Cardiac muscle cell (in vitro differentiated cells and primary cell): ENCODE measurements at regions not wholly inside any gene's neighbourhood (a gene's known extent, or its start where the extent isn't known, plus 50 kb on each side); places are given as distances from the start of the nearest gene placed in this dataset.

ENCODE experiments used
- DNase-seq, 2 donors: peaks; one replicate each; pipeline versions ENCODE4 v3.0.0 to v3.0.0-alpha.2; 2010 to 2017; ENCODE audit warnings: low read depth in 1 of 2, low spot score in 1 of 2
- H3K27ac ChIP-seq: fragments of 200-600 bp; sonication (generic); 2 replicates; pipeline ENCODE4 v1.5.1; 2016
- H3K27me3 ChIP-seq: fragments of 200-600 bp; sonication (generic); 2 replicates; pipeline ENCODE4 v1.6.0; 2016; ENCODE audit warnings: control low read depth
- H3K36me3 ChIP-seq: fragments of 200-600 bp; sonication (generic); 2 replicates; pipeline ENCODE4 v1.5.1; 2016; ENCODE audit warnings: control low read depth
- H3K4me1 ChIP-seq: fragments of 200-600 bp; sonication (generic); 2 replicates; pipeline ENCODE4 v1.8.1; 2017; ENCODE audit warnings: low read depth, mild to moderate bottlenecking, mixed run types
- H3K4me3 ChIP-seq: fragments of 200-600 bp; sonication (generic); 2 replicates; pipeline ENCODE4 v1.5.1; 2016; ENCODE audit warnings: mild to moderate bottlenecking
- H3K9me3 ChIP-seq: fragments of 200-600 bp; sonication (generic); 2 replicates; pipeline ENCODE4 v1.5.1; 2017; ENCODE audit warnings: low read depth, mild to moderate bottlenecking, control low read depth
- TF ChIP-seq, protein P1 (sequence below): IDR thresholded peaks from 2 replicates; pipeline ENCODE4 v1.5.1; 2012; ENCODE audit warnings: low read depth, mild to moderate bottlenecking, low read length

DNA sequence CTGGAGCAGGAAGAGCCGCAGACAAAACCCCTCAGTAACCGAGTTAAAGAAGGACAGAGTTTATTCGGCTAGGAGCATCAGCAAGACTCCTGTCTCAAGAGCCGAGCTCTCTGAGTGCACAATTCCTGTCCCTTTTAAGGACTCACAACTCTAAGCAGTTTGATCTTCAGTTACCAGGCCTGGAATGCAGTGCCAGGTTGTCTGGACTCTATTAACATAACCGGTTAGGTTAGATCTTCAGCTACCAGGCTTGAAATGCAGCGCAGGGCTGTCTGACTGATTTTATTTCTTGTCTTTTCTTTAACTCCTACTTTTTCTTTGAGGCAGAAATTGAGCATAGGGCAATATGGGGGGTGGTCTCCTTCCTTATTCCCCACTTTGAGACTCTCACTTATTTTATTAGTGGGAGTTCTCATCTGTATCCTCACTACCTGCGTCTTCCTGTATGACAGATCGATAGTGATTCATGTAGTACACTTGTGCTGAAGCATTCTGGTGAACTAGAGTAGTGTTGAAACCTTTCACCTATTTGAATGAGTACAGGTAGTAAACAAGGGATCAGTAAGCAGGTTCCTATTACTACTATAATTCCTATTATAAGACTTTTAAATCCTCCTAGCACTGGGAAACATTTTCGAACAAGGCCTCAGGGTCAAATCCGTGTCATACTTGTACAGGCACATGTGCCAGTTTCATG, 325.0 kb downstream of the CGGBP1 start:
- Histone ChIP-seq H3K36me3 (no peaks in the 10 kb centered on the region), H3K27me3 (no peaks in the 10 kb centered on the region), H3K4me1 (no peaks in the 10 kb centered on the region), H3K4me3 (no peak overlapping the region), H3K27ac (no peak overlapping the region), H3K9me3 (no peaks in the 10 kb centered on the region)
- DNase-seq: no peak
- TF ChIP-seq, protein P1, sequence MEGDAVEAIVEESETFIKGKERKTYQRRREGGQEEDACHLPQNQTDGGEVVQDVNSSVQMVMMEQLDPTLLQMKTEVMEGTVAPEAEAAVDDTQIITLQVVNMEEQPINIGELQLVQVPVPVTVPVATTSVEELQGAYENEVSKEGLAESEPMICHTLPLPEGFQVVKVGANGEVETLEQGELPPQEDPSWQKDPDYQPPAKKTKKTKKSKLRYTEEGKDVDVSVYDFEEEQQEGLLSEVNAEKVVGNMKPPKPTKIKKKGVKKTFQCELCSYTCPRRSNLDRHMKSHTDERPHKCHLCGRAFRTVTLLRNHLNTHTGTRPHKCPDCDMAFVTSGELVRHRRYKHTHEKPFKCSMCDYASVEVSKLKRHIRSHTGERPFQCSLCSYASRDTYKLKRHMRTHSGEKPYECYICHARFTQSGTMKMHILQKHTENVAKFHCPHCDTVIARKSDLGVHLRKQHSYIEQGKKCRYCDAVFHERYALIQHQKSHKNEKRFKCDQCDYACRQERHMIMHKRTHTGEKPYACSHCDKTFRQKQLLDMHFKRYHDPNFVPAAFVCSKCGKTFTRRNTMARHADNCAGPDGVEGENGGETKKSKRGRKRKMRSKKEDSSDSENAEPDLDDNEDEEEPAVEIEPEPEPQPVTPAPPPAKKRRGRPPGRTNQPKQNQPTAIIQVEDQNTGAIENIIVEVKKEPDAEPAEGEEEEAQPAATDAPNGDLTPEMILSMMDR: no peak

DNA sequence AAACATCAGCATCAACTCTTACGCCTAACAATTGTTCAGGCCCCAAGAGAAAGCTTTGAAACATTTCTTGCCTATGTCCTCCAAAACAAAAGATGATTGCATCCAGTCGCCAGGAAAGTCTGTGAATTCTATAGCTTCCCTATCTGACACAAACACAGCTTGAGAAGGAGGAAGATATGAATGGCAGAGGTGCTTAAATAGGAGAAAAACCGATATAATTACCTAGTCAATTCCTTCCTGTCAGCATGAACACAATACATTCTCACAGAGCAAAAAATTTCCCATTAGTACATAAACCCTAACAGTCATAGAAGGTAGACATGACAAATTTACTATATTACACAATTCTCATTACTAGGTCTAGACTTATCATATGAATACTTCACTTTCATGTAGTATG, 326.5 kb downstream of the CGGBP1 start:
- no peaks in the 10 kb centered on the region for H3K4me1 ChIP-seq

DNA sequence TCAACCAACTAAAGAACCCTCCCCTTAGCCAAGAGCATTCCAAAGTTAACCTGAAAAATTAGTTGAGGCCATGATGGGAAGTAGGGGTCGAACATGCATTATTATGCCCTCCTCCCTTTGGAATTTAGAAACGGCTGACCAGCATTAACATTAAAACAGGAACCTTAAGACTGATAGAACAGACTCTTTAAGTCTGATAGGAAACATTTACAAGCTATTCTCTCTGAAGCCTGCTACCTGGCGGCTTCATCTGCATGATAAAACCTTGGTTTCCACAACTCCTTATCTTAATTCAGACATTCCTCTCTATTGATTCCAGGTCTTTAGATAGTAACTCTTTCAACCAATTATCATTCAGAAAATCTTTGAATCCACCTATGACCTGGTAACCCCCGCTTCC, 331.0 kb downstream of the CGGBP1 start:
- TF ChIP-seq, protein P1: no peak
- H3K9me3 ChIP-seq: no peaks in the 10 kb centered on the region
- H3K36me3 ChIP-seq: no peaks in the 10 kb centered on the region
- no peak overlapping the region for H3K4me3 ChIP-seq
- DNase-seq: no peak
- no peak overlapping the region for H3K27ac ChIP-seq
- no peaks in the 10 kb centered on the region for H3K27me3 ChIP-seq
- no peaks in the 10 kb centered on the region for H3K4me1 ChIP-seq

More for the DNA sequence above, 326.5 kb downstream of the CGGBP1 start:
- no peaks in the 10 kb centered on the region for H3K27me3 ChIP-seq
- TF ChIP-seq, protein P1: no peak
- no peak overlapping the region for H3K27ac ChIP-seq
- H3K4me3 ChIP-seq: no peak overlapping the region
- no peaks in the 10 kb centered on the region for H3K36me3 ChIP-seq
- no peaks in the 10 kb centered on the region for H3K9me3 ChIP-seq
- DNase-seq: no peak

DNA sequence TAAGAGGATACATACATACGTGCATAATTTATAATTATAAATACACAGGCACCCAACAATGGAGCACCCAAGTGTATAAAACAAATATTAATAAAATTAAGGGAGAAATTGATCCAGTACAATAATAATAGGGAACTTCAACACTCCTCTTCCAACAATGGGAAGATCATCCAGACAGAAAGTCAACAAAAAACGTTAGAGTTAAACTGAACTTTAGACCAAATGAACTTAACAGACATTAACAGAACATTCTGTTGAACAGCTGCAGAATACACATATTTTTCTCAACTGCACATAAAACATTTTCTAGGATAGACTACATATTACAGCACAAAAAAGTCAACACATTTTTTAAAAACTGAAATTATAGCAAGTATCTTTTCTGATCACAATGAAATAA, 339.7 kb downstream of the CGGBP1 start:
- TF ChIP-seq, protein P1: no peak
- no peaks in the 10 kb centered on the region for H3K9me3 ChIP-seq
- H3K36me3 ChIP-seq: no peaks in the 10 kb centered on the region
- DNase-seq: no peak
- H3K27ac ChIP-seq: no peak overlapping the region
- H3K4me1 ChIP-seq: no peaks in the 10 kb centered on the region
- no peaks in the 10 kb centered on the region for H3K27me3 ChIP-seq
- H3K4me3 ChIP-seq: no peak overlapping the region

DNA sequence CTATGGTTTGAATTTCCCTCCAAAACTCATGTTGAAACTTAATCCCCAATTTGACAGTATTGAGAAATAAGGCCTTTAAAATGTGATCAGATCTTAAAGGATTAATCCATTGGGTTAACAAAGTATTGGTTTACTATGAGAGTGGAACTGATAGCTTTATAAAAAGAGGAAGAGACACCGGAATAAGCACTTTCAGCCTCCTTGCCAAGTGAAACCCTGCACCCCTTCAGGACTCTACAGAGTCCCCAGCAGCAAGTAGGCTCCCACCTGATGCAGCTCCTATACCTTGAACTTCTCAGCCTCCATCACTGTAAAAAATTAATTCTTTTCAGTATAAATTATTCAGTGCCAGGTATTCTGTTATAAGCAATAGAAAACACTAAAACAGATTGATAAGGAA, 348.3 kb downstream of the CGGBP1 start:
- Histone ChIP-seq H3K27me3 (no peaks in the 10 kb centered on the region), H3K9me3 (no peaks in the 10 kb centered on the region), H3K27ac (no peak overlapping the region), H3K36me3 (no peaks in the 10 kb centered on the region), H3K4me3 (no peak overlapping the region), H3K4me1 (no peaks in the 10 kb centered on the region)
- DNase-seq: no peak
- TF ChIP-seq, protein P1: no peak
